ENCODE measurements at regions not wholly inside any gene's neighbourhood (a gene's known extent, or its start where the extent isn't known, plus 50 kb on each side); places are given as distances from the start of the nearest gene placed in this dataset.

GRCh38 chr2:217654168-217654567 lies 348.6 kb downstream of the TNS1 start:
- no peak for DNase-seq (ENCODE audit: low read depth)

DNA sequence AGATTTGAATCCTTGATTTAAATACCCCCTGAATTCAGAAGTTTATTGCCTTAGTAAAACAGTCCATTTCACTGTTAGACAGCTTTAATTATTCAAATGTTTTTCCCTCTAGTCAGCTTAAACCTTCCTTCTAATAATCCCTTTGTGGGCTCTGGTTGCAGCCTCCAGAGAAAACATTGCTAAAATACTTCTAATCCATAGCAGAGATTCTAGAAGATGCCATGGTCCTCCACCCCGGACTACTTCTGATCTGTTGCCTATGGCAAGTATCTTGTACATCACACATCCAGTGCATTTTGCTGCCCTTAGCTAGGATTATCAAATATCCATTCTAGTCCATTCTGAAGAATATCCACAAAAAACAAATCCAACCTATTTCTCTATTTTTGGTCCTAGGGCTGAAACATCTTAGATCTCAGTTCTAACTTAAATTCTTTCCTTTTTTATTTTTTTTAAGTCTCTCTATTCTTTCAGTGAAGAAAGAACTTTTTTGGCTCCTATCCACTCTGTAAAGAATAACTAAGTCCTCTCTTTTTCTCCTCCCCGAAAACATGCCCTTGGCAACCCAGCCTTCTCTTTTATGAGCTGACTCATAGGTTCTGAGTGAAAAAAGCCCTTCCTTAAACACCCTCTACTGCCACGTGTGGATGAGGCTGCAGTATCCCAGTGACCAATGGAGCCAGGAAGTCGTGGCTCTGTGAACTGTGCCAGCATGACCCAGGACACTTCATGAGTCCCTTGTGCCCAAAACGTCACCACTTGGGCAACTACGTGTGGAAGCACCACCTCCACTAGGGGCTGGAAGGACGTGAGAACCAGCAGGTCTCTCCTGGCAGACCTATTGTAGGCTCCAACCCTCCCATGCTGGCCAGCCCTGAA lies 349.8 kb downstream of the TNS1 start:
- DNase-seq (ENCODE audit: low read depth), result peak; percentile 77

DNA sequence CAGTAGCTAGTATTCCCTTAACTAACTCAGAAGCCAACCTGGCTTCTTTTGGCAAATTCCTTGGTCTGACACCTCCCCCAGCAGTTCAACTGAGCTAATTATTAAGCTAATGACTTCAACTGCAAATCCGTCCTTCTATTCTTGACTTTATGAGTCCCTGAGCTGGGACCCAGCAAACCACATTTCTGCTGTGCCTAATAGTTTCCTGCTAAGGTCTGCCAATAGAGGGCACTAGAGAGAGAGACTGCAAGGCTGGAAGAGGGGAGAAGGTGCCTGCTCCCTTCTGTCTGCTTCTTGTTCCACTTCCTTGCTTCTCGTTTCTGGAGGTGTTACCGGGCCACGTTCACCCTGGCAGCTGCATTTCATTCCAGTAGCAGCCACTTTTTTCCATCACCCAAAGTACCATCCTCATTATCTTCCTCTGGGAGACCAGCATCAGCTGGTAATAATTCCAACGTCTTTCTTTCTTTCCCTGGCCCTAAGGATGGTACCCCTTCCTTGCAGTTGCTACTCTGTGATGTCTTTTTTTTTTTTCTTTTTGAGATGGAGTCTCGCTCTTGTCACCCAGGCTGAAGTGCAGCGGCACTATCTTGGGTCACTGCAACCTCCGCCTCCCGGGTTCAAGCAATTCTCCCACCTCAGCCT lies 352.0 kb downstream of the TNS1 start:
- peak; percentile 66 for DNase-seq (ENCODE audit: low read depth)

DNA sequence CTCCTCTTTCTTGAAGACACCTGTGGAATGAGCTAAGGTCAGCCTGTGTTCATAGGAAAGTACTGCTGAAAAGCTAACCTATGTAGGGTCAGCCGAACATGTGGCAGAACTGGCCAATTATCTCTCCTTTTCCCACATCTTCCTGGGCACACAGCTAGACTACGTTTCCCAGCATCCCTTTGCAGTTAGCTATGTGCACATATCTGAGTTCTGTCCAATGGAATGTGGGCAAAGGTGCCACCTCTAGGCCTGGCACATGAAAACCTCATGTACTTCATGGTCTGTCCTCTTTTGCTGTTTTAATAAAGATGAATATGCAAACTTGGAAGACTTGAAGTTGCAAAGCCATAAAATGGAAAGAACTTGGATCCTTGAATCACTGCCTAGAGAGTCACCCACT lies 352.6 kb downstream of the TNS1 start:
- no peak for DNase-seq (ENCODE audit: low read depth)

DNA sequence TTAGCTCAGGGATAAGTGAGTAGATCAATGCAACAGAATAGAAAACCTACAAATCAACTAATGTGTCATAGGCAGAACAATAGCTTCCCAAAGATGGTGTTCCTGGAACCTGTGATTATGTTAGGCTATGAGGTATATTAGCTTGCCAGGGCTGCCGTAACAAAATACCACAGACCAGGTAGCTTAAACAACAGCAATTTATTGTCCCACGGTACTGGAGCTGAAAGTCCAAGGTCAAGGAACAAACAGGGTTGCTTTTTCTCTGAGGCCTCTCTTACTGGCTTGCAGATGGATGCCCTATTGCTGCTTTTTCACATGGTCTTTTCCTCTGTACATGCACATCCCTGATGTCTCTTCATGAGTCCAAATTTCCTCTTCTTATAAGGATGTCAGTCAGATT lies 354.9 kb downstream of the TNS1 start:
- no peak for DNase-seq (ENCODE audit: low read depth)

DNA sequence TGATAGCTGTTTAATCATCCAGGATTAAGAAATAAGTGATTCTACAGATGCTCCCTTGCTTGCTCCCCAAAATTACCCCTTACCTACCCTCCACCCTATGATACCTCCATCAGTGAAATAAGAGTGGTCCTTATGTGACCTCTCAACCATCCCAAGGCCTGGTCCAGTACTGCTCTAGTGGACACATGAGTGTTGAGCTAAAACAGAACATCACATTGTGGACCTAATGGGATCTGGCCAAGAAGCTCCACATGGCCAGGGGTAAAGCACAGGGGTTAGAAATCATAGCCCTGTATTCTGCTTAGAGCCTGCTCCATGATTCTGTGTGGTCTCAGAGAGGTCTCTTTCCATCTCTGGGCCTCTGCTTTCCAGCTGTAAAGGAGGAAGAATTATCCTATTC lies 355.6 kb downstream of the TNS1 start:
- no peak for DNase-seq (ENCODE audit: low read depth)

DNA sequence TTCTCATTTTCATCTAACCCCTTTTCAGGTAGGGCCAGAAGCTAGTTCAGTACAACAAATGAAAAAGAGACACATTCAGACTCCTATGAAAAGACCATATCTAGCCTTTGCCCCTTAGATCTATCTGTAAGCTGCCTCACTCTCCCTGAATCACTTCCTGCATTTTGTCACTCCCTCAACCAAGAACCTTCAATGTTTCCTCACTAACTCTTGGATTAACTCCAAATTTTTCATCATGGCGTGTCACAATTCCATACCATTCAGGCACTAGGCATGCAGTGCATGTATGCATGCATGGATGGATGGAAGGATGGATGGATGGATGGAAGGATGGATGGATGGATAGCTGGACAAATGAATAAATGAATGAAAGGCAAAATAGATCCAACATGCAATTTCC lies 356.9 kb downstream of the TNS1 start:
- DNase-seq (ENCODE audit: low read depth), result peak; percentile 59

DNA sequence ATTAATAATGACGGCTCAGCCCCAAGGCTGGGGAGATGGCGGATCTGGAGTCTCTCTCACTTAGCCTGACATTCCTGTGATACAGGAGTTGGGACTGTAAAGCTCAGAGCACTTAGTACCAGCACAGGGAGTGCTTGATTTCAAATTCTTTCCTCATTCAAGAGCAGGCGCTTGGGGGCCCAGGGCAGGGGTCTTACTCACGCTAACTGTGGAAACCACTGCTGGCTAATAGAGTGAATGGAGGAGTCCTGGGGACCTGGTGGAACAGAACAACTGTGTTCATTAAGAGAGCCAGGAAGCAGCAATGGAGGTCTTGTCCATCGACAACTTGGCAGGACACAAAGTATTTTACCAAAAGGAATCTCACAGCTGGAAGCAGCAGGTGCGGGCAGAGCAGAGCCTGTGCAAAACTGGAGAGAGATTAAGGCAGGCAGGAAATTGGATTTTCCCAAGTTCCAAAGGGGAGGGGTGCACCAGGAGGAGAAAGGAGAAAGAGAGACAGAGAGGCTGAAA lies 358.9 kb downstream of the TNS1 start:
- no peak for DNase-seq (ENCODE audit: low read depth)

DNA sequence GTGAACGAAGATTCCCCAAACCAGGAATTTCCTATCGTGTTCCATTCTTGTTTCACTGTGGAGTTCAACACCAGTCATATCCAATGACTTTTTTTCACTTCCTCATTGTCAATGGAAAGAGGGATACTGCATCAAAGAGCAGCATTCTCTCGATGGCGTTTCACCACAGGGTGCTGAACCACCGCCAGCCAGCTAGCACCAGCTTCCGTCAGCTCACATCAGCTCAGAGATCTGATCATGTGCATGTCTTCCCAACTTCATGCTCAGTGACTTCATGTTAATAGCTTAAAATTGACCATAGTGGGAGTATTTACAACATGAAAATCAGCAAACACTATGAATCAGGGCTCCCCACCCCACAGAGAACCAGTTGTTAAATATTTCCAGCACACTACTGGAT lies 359.9 kb downstream of the TNS1 start:
- DNase-seq (ENCODE audit: low read depth), result no peak

DNA sequence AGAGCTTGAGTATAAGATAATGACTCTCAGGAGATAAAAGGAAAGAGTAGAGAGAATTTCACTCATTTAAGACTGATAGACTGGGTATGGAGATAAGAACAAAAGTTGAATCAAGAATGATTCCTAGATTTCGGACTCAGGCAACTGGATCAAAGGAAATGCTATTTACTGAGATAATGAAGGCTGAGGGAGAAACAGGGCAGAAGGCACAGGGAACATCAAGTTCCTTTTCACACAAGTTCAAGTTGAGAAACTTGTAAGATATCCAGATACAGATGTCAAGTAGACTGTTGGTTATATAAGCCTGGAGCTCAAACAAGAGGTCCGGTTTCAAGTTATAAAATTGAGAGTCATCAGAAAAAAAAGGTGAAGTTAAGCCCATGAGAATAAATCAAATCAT lies 360.8 kb downstream of the TNS1 start:
- DNase-seq (ENCODE audit: low read depth), result no peak

DNA sequence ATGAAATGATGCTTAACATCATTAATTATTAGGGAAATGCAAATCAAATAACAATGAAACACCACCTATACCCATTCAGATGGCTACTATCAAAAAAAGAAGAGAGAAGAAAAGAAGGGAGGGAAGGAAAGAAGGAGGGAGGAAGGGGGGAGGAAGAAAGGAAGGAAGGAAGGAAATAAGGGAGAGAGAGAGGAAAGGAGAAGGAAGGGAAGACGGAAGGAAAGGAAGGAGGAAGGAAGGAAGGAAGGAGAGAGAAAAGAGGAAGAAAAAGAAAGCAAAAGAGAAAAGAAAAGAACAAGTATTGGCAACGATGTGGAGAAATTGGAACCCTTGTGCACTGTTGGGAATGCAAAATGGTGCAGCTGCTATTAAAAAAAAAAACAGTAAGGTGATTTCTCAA lies 363.3 kb downstream of the TNS1 start:
- no peak for DNase-seq (ENCODE audit: low read depth)

DNA sequence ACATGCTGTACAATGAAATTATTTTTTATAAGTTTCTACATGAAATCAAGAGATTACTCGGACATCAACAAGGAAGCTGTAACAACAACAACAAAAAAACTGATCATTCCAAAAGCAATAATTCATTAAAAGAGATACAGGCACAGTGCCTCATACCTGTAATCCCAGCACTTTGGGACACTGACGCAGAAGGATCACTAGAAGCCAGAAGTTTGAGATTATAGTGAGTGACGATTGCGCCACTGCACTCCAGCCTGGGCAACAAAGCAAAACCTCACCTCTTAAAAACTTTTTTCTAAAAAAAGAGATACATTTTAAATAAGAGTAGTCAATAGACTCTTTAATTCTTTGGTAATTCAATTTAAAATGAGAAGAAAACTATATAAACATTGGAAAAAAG lies 364.3 kb downstream of the TNS1 start:
- DNase-seq (ENCODE audit: low read depth), result no peak

GRCh38 chr2:217638031-217638430 lies 364.8 kb downstream of the TNS1 start:
- no peak for DNase-seq (ENCODE audit: low read depth)

DNA sequence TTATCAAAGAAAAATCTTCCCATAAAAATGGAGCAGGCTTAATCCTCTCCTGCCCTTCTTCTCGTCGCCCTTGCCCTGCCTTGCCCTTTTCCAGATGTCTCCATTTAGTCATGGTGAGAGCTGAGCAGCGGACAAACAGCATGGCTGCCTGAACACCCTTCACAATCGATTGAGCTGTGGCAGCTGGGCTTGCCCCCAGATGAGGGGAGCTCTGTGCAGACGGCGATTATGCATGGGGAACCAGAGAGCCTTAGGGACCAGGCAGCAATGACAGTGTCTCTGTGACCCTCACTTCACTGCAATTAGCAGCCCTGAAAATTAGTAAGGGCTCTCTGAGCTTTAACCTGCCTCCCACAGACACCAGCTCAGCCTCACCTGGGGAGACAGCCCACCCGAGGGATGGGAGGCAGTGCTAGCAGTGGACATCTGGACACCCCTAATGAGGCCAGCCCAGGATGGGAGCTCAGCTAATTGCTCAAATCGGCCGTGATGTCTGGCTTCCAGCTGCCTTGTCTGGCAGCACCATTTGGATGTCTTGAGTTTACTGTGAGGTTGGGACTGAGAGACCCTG lies 365.7 kb downstream of the TNS1 start:
- no peak for DNase-seq (ENCODE audit: low read depth)

DNA sequence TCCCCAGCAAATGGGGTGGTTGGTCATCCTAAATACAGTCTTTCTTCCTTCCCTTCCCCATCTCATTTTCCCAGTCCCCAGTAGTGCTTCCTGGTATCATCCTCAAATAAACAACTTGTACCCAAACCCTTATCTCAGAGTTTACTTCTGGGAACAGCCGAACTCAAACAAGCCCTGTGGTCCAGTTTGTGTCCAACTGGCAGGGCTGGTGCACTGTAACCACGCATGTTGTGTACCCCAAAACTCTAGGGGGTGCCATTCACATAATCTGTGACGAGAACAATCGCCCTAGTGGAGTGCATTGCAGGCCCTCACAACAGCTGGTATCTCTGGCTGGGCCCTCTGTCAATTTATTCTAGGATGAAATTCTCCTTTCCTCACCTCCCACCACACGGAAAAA lies 366.2 kb downstream of the TNS1 start:
- no peak for DNase-seq (ENCODE audit: low read depth)

DNA sequence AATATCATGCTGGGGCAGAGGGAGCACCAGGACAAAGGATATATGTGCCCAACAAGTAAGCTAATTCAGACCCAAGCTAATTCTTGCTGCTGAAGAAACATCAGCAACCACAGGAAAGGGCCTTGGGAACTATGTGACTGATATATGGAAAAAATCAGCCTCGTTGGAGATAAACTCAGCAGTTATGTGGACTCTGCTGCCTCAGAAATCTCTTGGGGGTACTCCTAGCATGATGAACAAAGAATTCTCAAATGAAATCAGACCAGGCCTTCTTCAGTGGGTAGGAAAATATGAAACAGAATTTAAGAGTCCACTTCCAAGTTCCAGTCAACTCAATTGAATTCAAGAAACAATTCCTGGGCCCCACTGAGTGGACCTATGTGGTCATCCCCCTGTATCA lies 367.9 kb downstream of the TNS1 start:
- no peak for DNase-seq (ENCODE audit: low read depth)

DNA sequence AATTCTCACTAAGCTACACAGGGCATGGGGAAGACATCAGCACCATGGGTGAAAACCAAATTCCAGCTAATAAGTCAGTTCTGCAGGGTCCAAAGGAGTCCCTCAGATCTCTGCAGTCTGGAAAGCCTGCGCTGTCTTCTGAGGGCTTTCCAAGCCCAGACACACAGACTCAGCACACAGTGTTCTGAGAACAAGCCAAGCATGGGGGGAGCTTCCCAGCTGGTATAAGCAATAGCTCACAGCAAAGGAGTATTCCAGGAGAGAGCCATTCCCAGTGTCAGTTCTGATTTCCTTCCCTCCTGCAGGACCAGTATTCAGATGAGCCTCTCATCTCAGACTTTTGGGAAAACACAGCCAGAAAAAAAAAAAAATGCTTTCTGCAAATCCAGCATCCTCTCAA lies 370.8 kb downstream of the TNS1 start:
- no peak for DNase-seq (ENCODE audit: low read depth)

- no peak for DNase-seq (ENCODE audit: low read depth)
Observed at GRCh38 chr2:217631115-217631514, 371.7 kb downstream of the TNS1 start.

DNA sequence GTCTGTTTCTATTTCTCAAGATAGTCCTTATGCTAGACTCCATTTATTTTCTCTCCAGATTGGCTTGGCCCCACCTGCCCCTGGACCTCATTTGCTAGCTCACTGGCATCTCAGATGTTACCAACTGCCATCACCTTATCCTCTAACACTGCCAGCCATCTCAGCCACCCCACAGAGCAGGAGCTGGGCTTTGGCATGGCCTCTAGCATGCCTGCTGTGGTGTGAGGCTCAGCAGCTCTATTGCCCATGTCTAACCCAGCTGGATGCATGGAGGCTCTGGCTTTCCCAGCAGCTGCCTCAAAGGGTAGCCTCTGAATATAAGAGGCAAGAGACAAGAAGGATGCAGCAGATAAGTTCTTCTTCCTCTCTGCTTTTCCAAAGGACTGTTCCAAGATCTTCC lies 373.4 kb downstream of the TNS1 start:
- no peak for DNase-seq (ENCODE audit: low read depth)

- no peak for DNase-seq (ENCODE audit: low read depth)
Observed at GRCh38 chr2:217628061-217628460, 374.7 kb downstream of the TNS1 start.

DNA sequence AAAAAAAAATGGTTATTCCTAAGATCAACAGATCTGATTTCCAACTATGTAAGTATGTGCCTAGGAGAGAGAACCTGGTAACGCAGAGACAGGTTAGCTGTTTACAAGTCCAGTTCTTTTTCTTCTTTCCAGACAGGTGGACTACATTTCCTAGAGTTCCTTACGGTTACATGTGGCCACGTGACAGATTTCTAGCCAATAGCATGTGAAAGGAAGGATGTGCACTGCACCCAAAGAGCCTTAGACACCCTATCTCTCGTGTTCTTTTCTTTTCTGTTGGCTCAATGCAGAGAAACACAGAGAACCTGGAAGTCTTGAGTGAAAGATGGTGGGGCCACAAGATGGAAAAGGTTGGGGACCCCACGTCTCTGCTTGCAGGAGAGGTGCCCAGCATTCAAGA lies 375.9 kb downstream of the TNS1 start:
- no peak for DNase-seq (ENCODE audit: low read depth)

- DNase-seq (ENCODE audit: low read depth), result no peak
Observed at GRCh38 chr2:217625557-217626169, 377.1 kb downstream of the TNS1 start.

Data from ELR (cell line).